H9 (cell line): ENCODE measurements at regions not wholly inside any gene's neighbourhood (a gene's known extent, or its start where the extent isn't known, plus 50 kb on each side); places are given as distances from the start of the nearest gene placed in this dataset.

ENCODE experiments used
- DNase-seq: peaks from one replicate; pipeline ENCODE4 v3.0.0-alpha.2; 2017
- H2AFZ ChIP-seq: one replicate; pipeline ENCODE4 v1.6.1; 2013; ENCODE audit warnings: mild to moderate bottlenecking, low read length, control low read depth, moderate library complexity
- H2AK5ac ChIP-seq: 2 replicates; pipeline ENCODE4 v1.6.1; 2013; ENCODE audit warnings: low read length, control low read depth, mixed read lengths; ENCODE audit not compliant: insufficient read length
- H2BK120ac ChIP-seq: one replicate; pipeline ENCODE4 v1.6.1; 2013; ENCODE audit warnings: low read depth, mild to moderate bottlenecking, low read length, control low read depth, inconsistent platforms; ENCODE audit not compliant: poor library complexity, severe bottlenecking
- H2BK12ac ChIP-seq: 2 replicates; pipeline ENCODE4 v1.6.1; 2013; ENCODE audit warnings: low read length, control low read depth, mixed read lengths, low read depth; ENCODE audit not compliant: insufficient read length
- H2BK15ac ChIP-seq: 2 replicates; pipeline ENCODE4 v1.6.1; 2013; ENCODE audit warnings: low read depth, low read length, control low read depth
- H2BK20ac ChIP-seq: one replicate; pipeline ENCODE4 v1.6.1; 2013; ENCODE audit warnings: low read depth, mild to moderate bottlenecking, low read length, control low read depth, inconsistent platforms; ENCODE audit not compliant: poor library complexity, severe bottlenecking
- H2BK5ac ChIP-seq: 2 replicates; pipeline ENCODE4 v1.6.1; 2013; ENCODE audit warnings: low read length, control low read depth, mixed read lengths; ENCODE audit not compliant: insufficient read length
- H3K14ac ChIP-seq: 2 replicates; pipeline ENCODE4 v1.6.1; 2013; ENCODE audit warnings: low read length, control low read depth; ENCODE audit not compliant: insufficient read depth
- H3K18ac ChIP-seq: 2 replicates; pipeline ENCODE4 v1.6.1; 2013; ENCODE audit warnings: low read depth, mild to moderate bottlenecking, mixed read lengths, low read length, control low read depth; ENCODE audit not compliant: insufficient read length
- H3K23ac ChIP-seq: 2 replicates; pipeline ENCODE4 v1.6.1; 2013; ENCODE audit warnings: low read length, control low read depth, mixed read lengths, low read depth; ENCODE audit not compliant: insufficient read length
- H3K23me2 ChIP-seq: 2 replicates; pipeline ENCODE4 v1.6.1; 2013; ENCODE audit warnings: low read depth, mild to moderate bottlenecking, mixed read lengths, low read length, control low read depth; ENCODE audit not compliant: insufficient read length, poor library complexity, severe bottlenecking
- H3K27ac ChIP-seq: 2 replicates; pipeline ENCODE4 v1.5.1; 2013; ENCODE audit warnings: low read length, control low read depth, mixed read lengths, low read depth; ENCODE audit not compliant: insufficient read length
- H3K27me3 ChIP-seq: 2 replicates; pipeline ENCODE4 v1.6.1; 2013; ENCODE audit warnings: low read length, control low read depth, inconsistent platforms; ENCODE audit not compliant: insufficient read depth
- H3K4ac ChIP-seq: 2 replicates; pipeline ENCODE4 v1.6.1; 2013; ENCODE audit warnings: low read depth, mild to moderate bottlenecking, control low read depth, inconsistent platforms, low read length, moderate library complexity
- H3K4me1 ChIP-seq: 2 replicates; pipeline ENCODE4 v1.6.1; 2013; ENCODE audit warnings: low read length, control low read depth, inconsistent platforms; ENCODE audit not compliant: insufficient read depth
- H3K4me2 ChIP-seq: 2 replicates; pipeline ENCODE4 v1.6.1; 2013; ENCODE audit warnings: low read length, control low read depth, mixed read lengths; ENCODE audit not compliant: insufficient read length, insufficient read depth
- H3K56ac ChIP-seq: 2 replicates; pipeline ENCODE4 v1.6.1; 2013; ENCODE audit warnings: low read depth, mild to moderate bottlenecking, mixed read lengths, low read length, control low read depth; ENCODE audit not compliant: insufficient read length
- H3K79me1 ChIP-seq: 2 replicates; pipeline ENCODE4 v1.6.1; 2013; ENCODE audit warnings: low read depth, mild to moderate bottlenecking, moderate library complexity, low read length, control low read depth, inconsistent platforms; ENCODE audit not compliant: insufficient read depth, poor library complexity, severe bottlenecking
- H3K79me2 ChIP-seq: 2 replicates; pipeline ENCODE4 v1.6.1; 2013; ENCODE audit warnings: low read length, control low read depth, inconsistent platforms; ENCODE audit not compliant: insufficient read depth
- H3K9ac ChIP-seq: 2 replicates; pipeline ENCODE4 v1.6.1; 2013; ENCODE audit warnings: low read length, control low read depth, mixed read lengths; ENCODE audit not compliant: insufficient read length; ENCODE audit errors: extremely low read depth
- H3K9me3 ChIP-seq: one replicate; pipeline ENCODE4 v1.6.1; 2013; ENCODE audit warnings: low read depth, low read length, inconsistent platforms; ENCODE audit not compliant: control insufficient read depth
- H3T11ph ChIP-seq: one replicate; pipeline ENCODE4 v1.6.1; 2013; ENCODE audit warnings: mild to moderate bottlenecking, low read length, control low read depth, inconsistent platforms
- H4K20me1 ChIP-seq: one replicate; pipeline ENCODE4 v1.6.1; 2013; ENCODE audit not compliant: control insufficient read depth, insufficient read length, insufficient read depth
- H4K5ac ChIP-seq: 2 replicates; pipeline ENCODE4 v1.6.1; 2013; ENCODE audit warnings: low read depth, mild to moderate bottlenecking, mixed read lengths, low read length, control low read depth; ENCODE audit not compliant: insufficient read length
- H4K8ac ChIP-seq: replicated peaks from 2 replicates; pipeline ENCODE4 v1.6.1; 2013; ENCODE audit warnings: low read length, control low read depth, mixed read lengths, low read depth; ENCODE audit not compliant: insufficient read length
- H4K91ac ChIP-seq: 2 replicates; pipeline ENCODE4 v1.6.1; 2013; ENCODE audit warnings: low read depth, mild to moderate bottlenecking, moderate library complexity, mixed read lengths, low read length, control low read depth; ENCODE audit not compliant: insufficient read length
- H3K27ac Mint-ChIP-seq, 3 experiments: 2 replicates in 2 of 3; 3 replicates in 1 of 3; pipeline ENCODE4 v1.8.0; 2020 to 2021; ENCODE audit warnings: mixed read lengths in 3 of 3, mild to moderate bottlenecking in 1 of 3, moderate library complexity in 1 of 3
- H3K27me3 Mint-ChIP-seq: 2 replicates; pipeline ENCODE4 v1.8.0; 2021; ENCODE audit warnings: low read depth, mild to moderate bottlenecking, moderate library complexity, mixed read lengths
- H3K36me3 Mint-ChIP-seq, 3 experiments: 2 replicates in 2 of 3; 3 replicates in 1 of 3; pipeline ENCODE4 v1.8.0; 2020 to 2021; ENCODE audit warnings: low read depth in 3 of 3, mixed read lengths in 3 of 3; ENCODE audit not compliant: insufficient read depth in 1 of 3
- H3K4me1 Mint-ChIP-seq, 2 experiments: 2 replicates each; pipeline ENCODE4 v1.8.0; 2020; ENCODE audit warnings: mixed read lengths in 2 of 2
- H3K4me3 Mint-ChIP-seq, 2 experiments: 2 replicates in 1 of 2; 3 replicates in 1 of 2; pipeline ENCODE4 v1.8.0; 2020 to 2021; ENCODE audit warnings: mild to moderate bottlenecking in 2 of 2, mixed read lengths in 2 of 2, moderate library complexity in 1 of 2
- H3K9me3 Mint-ChIP-seq, 2 experiments: 2 replicates in 1 of 2; 3 replicates in 1 of 2; pipeline ENCODE4 v1.8.0; 2020; ENCODE audit warnings: mild to moderate bottlenecking in 2 of 2, mixed read lengths in 2 of 2, moderate library complexity in 1 of 2
- CTCF ChIP-seq: fragments of 200-600 bp; sonication (generic); conservative IDR thresholded peaks from 3 replicates; pipeline ENCODE4 v1.8.0; 2021; ENCODE audit warnings: antibody characterized with exemption, mild to moderate bottlenecking
- WGBS: extraction: QIAGEN DNeasy Blood & Tissue Kit; methylation state at CpG from one replicate; pipeline ENCODE4 v1.1.7; 2013; ENCODE audit warnings: missing lambda C conversion rate, low lambda C conversion rate, mixed read lengths; ENCODE audit not compliant: insufficient read length; ENCODE audit errors: extremely low coverage; 5-methylcytosine and 5-hydroxymethylcytosine counted together

DNA sequence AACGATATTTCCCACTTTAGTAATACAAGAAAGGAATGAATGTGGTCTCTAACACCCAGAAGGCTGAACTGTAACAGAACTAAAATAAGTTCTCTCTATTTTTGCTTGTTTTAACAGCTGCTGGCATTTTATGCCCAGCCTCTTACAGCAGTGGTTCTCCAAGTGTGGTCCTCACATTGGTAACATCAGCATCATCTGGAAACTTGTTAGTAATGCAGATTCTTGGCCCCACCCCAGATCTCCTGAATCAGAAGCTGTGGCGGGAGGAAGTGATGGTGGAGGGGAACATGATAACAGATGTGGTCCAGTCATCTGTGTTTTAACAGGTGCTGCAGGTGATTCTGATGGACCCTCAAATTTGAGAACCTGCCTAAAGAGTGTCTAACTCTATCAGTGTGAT is 170.1 kb downstream of the TMEM26 start:
- no peaks in the 10 kb centered on the region for H3K27me3 ChIP-seq
- H3K9me3 ChIP-seq = no peaks in the 10 kb centered on the region
- H4K5ac ChIP-seq = no peak overlapping the region
- H3K79me1 ChIP-seq = no peaks in the 10 kb centered on the region
- H2AFZ ChIP-seq = no peak overlapping the region
- no peak for DNase-seq
- H3K4me3 Mint-ChIP-seq = no peak overlapping the region
- no peak overlapping the region for H4K91ac ChIP-seq
- no peak overlapping the region for H2AK5ac ChIP-seq
- no peak overlapping the region for H3K27ac Mint-ChIP-seq
- H3K36me3 Mint-ChIP-seq = no peaks in the 10 kb centered on the region; a peak in 1 of 7 replicates
- no peak overlapping the region for H2BK20ac ChIP-seq
- H2BK120ac ChIP-seq = no peak overlapping the region
- no peak for TF ChIP-seq CTCF
- H3K4me1 Mint-ChIP-seq = peaks cover 0 to 2% of the 10 kb centered on the region in 2 experiments; a peak in 1 of 4 replicates
- H3T11ph ChIP-seq = no peak overlapping the region
- H3K23me2 ChIP-seq = no peaks in the 10 kb centered on the region
- no peaks in the 10 kb centered on the region for H3K79me2 ChIP-seq
- no peak overlapping the region for H3K23ac ChIP-seq
- no peak overlapping the region for H3K27ac ChIP-seq
- H4K20me1 ChIP-seq = no peaks in the 10 kb centered on the region
- H3K4me1 ChIP-seq = no peaks in the 10 kb centered on the region
- H3K56ac ChIP-seq = no peak overlapping the region
- no peak overlapping the region for H2BK5ac ChIP-seq
- H3K4ac ChIP-seq = no peak overlapping the region
- H3K18ac ChIP-seq = no peak overlapping the region
- H2BK12ac ChIP-seq = no peak overlapping the region
- no CpG with 5 or more reads among the region's 2 CpGs for WGBS
- no peak overlapping the region for H3K9ac ChIP-seq
- H3K4me2 ChIP-seq = no peak overlapping the region
- no peak overlapping the region for H4K8ac ChIP-seq
- H3K9me3 Mint-ChIP-seq = no peaks in the 10 kb centered on the region
- no peak overlapping the region for H2BK15ac ChIP-seq
- H3K27me3 Mint-ChIP-seq = no peaks in the 10 kb centered on the region
- no peak overlapping the region for H3K14ac ChIP-seq
